ENCODE measurements at regions not wholly inside any gene's neighbourhood (a gene's known extent, or its start where the extent isn't known, plus 50 kb on each side); places are given as distances from the start of the nearest gene placed in this dataset.

GRCh38 chr6:126475449-126475848 is 135.5 kb downstream of the CENPW start:
- DNase-seq (ENCODE audit: insufficient read length, low spot score) (no peak), FAIRE-seq (no peak)
- TF ChIP-seq, protein P1, sequence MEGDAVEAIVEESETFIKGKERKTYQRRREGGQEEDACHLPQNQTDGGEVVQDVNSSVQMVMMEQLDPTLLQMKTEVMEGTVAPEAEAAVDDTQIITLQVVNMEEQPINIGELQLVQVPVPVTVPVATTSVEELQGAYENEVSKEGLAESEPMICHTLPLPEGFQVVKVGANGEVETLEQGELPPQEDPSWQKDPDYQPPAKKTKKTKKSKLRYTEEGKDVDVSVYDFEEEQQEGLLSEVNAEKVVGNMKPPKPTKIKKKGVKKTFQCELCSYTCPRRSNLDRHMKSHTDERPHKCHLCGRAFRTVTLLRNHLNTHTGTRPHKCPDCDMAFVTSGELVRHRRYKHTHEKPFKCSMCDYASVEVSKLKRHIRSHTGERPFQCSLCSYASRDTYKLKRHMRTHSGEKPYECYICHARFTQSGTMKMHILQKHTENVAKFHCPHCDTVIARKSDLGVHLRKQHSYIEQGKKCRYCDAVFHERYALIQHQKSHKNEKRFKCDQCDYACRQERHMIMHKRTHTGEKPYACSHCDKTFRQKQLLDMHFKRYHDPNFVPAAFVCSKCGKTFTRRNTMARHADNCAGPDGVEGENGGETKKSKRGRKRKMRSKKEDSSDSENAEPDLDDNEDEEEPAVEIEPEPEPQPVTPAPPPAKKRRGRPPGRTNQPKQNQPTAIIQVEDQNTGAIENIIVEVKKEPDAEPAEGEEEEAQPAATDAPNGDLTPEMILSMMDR (IDR thresholded peaks at IDR 0.05; ENCODE audit: insufficient read depth, missing control alignments): no peak

DNA sequence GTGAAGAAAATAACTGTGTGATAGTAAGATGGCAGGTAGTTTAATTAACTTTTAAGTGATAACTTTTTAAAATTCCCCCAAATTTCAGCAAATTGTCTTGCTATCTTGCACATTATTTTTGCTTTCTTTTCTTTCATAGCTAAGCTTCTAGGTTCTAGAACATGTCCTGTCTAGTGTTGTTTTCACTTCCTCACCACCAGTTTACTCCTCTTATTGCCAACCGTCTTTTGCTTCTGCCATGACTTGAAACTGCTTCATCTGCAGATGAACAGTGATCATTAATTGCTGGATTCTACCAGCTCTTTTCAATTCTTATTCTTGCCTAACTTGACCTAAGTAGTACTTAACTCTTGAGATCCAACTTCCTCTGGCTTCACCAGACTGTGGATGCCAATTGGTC is 137.8 kb downstream of the CENPW start:
- FAIRE-seq (no peak), DNase-seq (ENCODE audit: insufficient read length, low spot score) (no peak)
- TF ChIP-seq, protein P1 (IDR thresholded peaks at IDR 0.05; ENCODE audit: insufficient read depth, missing control alignments): no peak

- TF ChIP-seq, protein P1 (IDR thresholded peaks at IDR 0.05; ENCODE audit: insufficient read depth, missing control alignments): no peak
- FAIRE-seq: no peak
- no peak for DNase-seq (ENCODE audit: insufficient read length, low spot score)
Observed at GRCh38 chr6:126480268-126480667, 140.4 kb downstream of the CENPW start.

DNA sequence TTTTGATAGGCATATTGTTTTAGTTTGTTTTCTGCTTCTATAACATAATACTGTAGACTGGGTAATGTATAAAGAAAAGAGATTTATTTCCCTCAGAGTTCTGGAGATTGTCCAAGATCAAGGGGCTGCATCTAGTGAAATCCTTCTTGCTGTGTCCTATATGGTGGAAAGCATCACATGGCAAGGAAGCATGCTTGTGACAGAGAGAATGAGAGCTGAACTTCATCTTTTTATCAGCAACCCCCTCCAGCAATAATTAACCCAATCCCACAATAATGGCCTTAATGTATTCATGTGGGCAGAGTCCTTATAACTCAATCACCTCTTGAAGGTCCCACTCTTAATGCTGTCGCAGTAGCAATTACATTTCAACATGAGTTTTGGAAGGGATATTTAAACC is 141.4 kb downstream of the CENPW start:
- DNase-seq (ENCODE audit: insufficient read length, low spot score) (no peak), FAIRE-seq (no peak)
- TF ChIP-seq, protein P1 (IDR thresholded peaks at IDR 0.05; ENCODE audit: insufficient read depth, missing control alignments): no peak

DNA sequence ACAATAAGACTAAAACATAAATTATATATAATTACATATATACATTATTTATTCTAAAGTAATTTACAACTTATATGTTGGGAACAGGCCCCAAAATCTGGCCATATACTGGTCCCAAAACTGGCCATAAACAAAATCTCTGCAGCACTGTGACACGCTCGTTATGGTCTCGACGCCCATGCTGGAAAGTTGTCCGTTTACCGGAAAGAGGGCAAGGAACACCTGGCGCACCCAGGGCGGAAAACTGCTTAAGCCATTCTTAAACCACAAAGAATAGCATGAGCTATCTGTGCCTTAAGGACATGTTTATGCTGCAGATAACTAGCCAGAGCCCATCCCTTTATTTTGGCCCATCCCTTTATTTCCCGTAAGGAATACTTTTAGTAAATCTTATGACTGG is 164.9 kb downstream of the CENPW start:
- FAIRE-seq (no peak), DNase-seq (ENCODE audit: insufficient read length, low spot score) (no peak)
- TF ChIP-seq, protein P1 (IDR thresholded peaks at IDR 0.05; ENCODE audit: insufficient read depth, missing control alignments): no peak

- TF ChIP-seq, protein P1 (IDR thresholded peaks at IDR 0.05; ENCODE audit: insufficient read depth, missing control alignments): no peak
Observed at GRCh38 chr6:126513198-126513597, 173.3 kb downstream of the CENPW start.

GRCh38 chr6:126516411-126516810 is 176.5 kb downstream of the CENPW start:
- DNase-seq (ENCODE audit: insufficient read length, low spot score): no peak
- FAIRE-seq: peak; percentile 61
- TF ChIP-seq, protein P1 (IDR thresholded peaks at IDR 0.05; ENCODE audit: insufficient read depth, missing control alignments): no peak

More at GRCh38 chr6:126513198-126513597, 173.3 kb downstream of the CENPW start:
- no peak for FAIRE-seq
- DNase-seq (ENCODE audit: insufficient read length, low spot score): no peak

All from D721Med (cell line).